Smooth muscle cell (in vitro differentiated cells): ENCODE measurements at regions not wholly inside any gene's neighbourhood (a gene's known extent, or its start where the extent isn't known, plus 50 kb on each side); places are given as distances from the start of the nearest gene placed in this dataset.

Source experiments
- DNase-seq: peaks from one replicate; lab custom pipeline; 2025; ENCODE audit not compliant: unreplicated experiment; lab: John Stamatoyannopoulos, UW
- H2AFZ ChIP-seq: fragments of 200-600 bp; sonication (generic); 2 replicates; pipeline ENCODE4 v1.6.0; 2016; ENCODE audit warnings: antibody characterized with exemption, low read depth, mild to moderate bottlenecking
- H3F3A ChIP-seq: fragments of 200-600 bp; sonication (generic); 2 replicates; pipeline ENCODE4 v1.6.0; 2017; ENCODE audit warnings: antibody characterized with exemption, low read depth
- H3K27ac ChIP-seq: fragments of 200-600 bp; sonication (generic); 2 replicates; pipeline ENCODE4 v1.5.1; 2016; ENCODE audit warnings: low read depth, mild to moderate bottlenecking
- H3K27me3 ChIP-seq: fragments of 200-600 bp; sonication (generic); 2 replicates; pipeline ENCODE4 v1.6.1; 2016; ENCODE audit warnings: low read depth, mild to moderate bottlenecking
- H3K36me3 ChIP-seq: fragments of 200-600 bp; sonication (generic); 2 replicates; pipeline ENCODE4 v1.5.1; 2016; ENCODE audit warnings: low read depth
- H3K4me1 ChIP-seq: fragments of 200-600 bp; sonication (generic); 2 replicates; pipeline ENCODE4 v1.5.1; 2016; ENCODE audit warnings: low read depth
- H3K4me2 ChIP-seq: fragments of 200-600 bp; sonication (generic); 2 replicates; pipeline ENCODE4 v1.6.0; 2016; ENCODE audit warnings: mild to moderate bottlenecking
- H3K4me3 ChIP-seq: fragments of 200-600 bp; sonication (generic); 2 replicates; pipeline ENCODE4 v1.5.1; 2016; ENCODE audit warnings: mild to moderate bottlenecking
- H3K79me2 ChIP-seq: fragments of 200-600 bp; sonication (generic); 2 replicates; pipeline ENCODE4 v1.6.0; 2016; ENCODE audit warnings: low read depth, mild to moderate bottlenecking
- H3K9ac ChIP-seq: fragments of 200-600 bp; sonication (generic); 2 replicates; pipeline ENCODE4 v1.6.0; 2016; ENCODE audit warnings: low read depth
- H3K9me3 ChIP-seq: fragments of 200-600 bp; sonication (generic); replicated peaks from 2 replicates; pipeline ENCODE4 v1.5.1; 2016; ENCODE audit warnings: low read depth
- H4K20me1 ChIP-seq: fragments of 200-600 bp; sonication (generic); 2 replicates; pipeline ENCODE4 v1.6.0; 2016; ENCODE audit warnings: low read depth
- CTCF ChIP-seq: fragments of 200-600 bp; sonication (generic); IDR thresholded peaks from 2 replicates; pipeline ENCODE4 v1.5.1; 2017; ENCODE audit warnings: borderline replicate concordance, mild to moderate bottlenecking, antibody characterized with exemption; ENCODE audit not compliant: insufficient read depth, poor library complexity, severe bottlenecking
- WGBS: methylation state at CpG from one replicate; pipeline ENCODE4 v1.1.7; 2016; ENCODE audit warnings: low lambda C conversion rate; 5-methylcytosine and 5-hydroxymethylcytosine counted together

DNA sequence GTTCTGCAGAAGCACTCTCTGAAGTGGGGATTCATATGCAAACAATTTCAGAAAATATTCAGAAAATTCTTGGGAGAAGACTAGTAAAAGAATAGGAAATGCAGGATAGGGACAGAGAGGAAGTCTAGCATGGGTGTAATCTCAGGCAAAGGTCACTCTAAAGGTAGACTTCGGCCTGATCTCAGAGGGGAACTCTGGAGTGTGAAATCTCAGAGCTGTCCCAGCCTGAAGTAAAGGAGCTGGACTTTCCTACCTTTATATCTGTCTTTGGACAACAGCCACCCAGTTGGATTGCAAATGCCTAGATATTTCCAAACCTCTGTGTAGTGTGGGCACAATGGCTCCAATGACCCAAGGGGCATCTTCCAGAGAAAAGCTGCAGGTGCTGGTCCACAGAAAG lies 379.8 kb downstream of the GPATCH2 start:
- no peaks in the 10 kb centered on the region for H4K20me1 ChIP-seq
- H3K36me3 ChIP-seq = no peaks in the 10 kb centered on the region
- H3K79me2 ChIP-seq = no peaks in the 10 kb centered on the region
- no peaks in the 10 kb centered on the region for H3K9me3 ChIP-seq
- no peak overlapping the region for H3K4me3 ChIP-seq
- no peaks in the 10 kb centered on the region for H3K27me3 ChIP-seq
- no peak overlapping the region for H3K4me2 ChIP-seq
- TF ChIP-seq CTCF = no peak
- H3K4me1 ChIP-seq = no peaks in the 10 kb centered on the region
- no peak overlapping the region for H3K9ac ChIP-seq
- WGBS = 94% methylated on average over 1 of the region's 1 CpG
- H3K27ac ChIP-seq = no peak overlapping the region
- H2AFZ ChIP-seq = no peak overlapping the region
- DNase-seq = no peak
- no peaks in the 10 kb centered on the region for H3F3A ChIP-seq

GRCh38 chr1:217249857-217250256 lies 381.0 kb downstream of the GPATCH2 start:
- H2AFZ ChIP-seq = no peak overlapping the region
- no peak for TF ChIP-seq CTCF
- H3K9ac ChIP-seq = no peak overlapping the region
- H3K27me3 ChIP-seq = no peaks in the 10 kb centered on the region
- 87% methylated on average over 3 of the region's 3 CpGs for WGBS
- no peak overlapping the region for H3K4me3 ChIP-seq
- no peaks in the 10 kb centered on the region for H3K79me2 ChIP-seq
- DNase-seq = no peak
- no peaks in the 10 kb centered on the region for H3K4me1 ChIP-seq
- no peak overlapping the region for H3K27ac ChIP-seq
- H3K9me3 ChIP-seq = no peaks in the 10 kb centered on the region
- no peak overlapping the region for H3K4me2 ChIP-seq
- no peaks in the 10 kb centered on the region for H3K36me3 ChIP-seq
- H3F3A ChIP-seq = no peaks in the 10 kb centered on the region
- no peaks in the 10 kb centered on the region for H4K20me1 ChIP-seq

GRCh38 chr1:217244971-217245370 lies 385.9 kb downstream of the GPATCH2 start:
- no peaks in the 10 kb centered on the region for H3K9me3 ChIP-seq
- no peak overlapping the region for H3K4me3 ChIP-seq
- H2AFZ ChIP-seq = no peak overlapping the region
- H3K4me1 ChIP-seq = no peaks in the 10 kb centered on the region
- no peak overlapping the region for H3K4me2 ChIP-seq
- no peaks in the 10 kb centered on the region for H3K79me2 ChIP-seq
- no peaks in the 10 kb centered on the region for H3K36me3 ChIP-seq
- no peaks in the 10 kb centered on the region for H3F3A ChIP-seq
- no peaks in the 10 kb centered on the region for H4K20me1 ChIP-seq
- H3K27ac ChIP-seq = no peak overlapping the region
- no peak for TF ChIP-seq CTCF
- no peak overlapping the region for H3K9ac ChIP-seq
- 85% methylated on average over 5 of the region's 5 CpGs for WGBS
- no peak for DNase-seq
- peaks cover 4% of the 10 kb centered on the region for H3K27me3 ChIP-seq

DNA sequence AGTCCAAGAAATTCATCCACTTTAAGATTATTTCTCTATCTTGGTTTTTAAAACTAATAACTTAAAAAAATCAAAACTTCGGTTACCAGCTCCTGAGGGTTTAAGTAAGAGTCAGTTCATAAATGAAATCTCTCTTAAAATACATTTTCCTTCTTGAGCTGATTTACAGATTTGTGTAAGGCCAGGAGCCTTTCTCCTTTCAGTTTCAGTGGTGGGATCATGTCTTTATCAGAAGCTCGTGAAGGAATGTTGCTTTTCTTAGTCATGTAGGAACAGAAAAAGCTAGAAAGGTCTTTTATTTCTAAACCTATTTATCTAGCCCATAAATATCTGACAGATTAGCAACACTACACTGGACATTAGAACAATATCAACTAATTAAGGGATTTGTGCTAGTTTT lies 390.2 kb downstream of the GPATCH2 start:
- H3K9me3 ChIP-seq = no peaks in the 10 kb centered on the region
- WGBS = 37% methylated on average over 2 of the region's 2 CpGs
- no peak for TF ChIP-seq CTCF
- H3K9ac ChIP-seq = no peak overlapping the region
- H3K4me3 ChIP-seq = no peak overlapping the region
- H4K20me1 ChIP-seq = no peaks in the 10 kb centered on the region
- H3K27ac ChIP-seq = no peak overlapping the region
- H3K4me2 ChIP-seq = no peak overlapping the region
- H3K4me1 ChIP-seq = no peaks in the 10 kb centered on the region
- no peaks in the 10 kb centered on the region for H3F3A ChIP-seq
- H3K27me3 ChIP-seq = peaks cover 4% of the 10 kb centered on the region
- DNase-seq = no peak
- no peaks in the 10 kb centered on the region for H3K79me2 ChIP-seq
- H3K36me3 ChIP-seq = no peaks in the 10 kb centered on the region
- no peak overlapping the region for H2AFZ ChIP-seq
